ENCODE measurements at regions not wholly inside any gene's neighbourhood (a gene's known extent, or its start where the extent isn't known, plus 50 kb on each side); places are given as distances from the start of the nearest gene placed in this dataset.
"Not testable (repeated sequence)": the region's sequence is repeated elsewhere in the genome, so short reads cannot be mapped to it uniquely, and the experiment has no call there.

GRCh38 chr9:39611449-39612231 lies 256.2 kb downstream of the SPATA31A1 start:
- TF ChIP-seq CTCF (IDR thresholded peaks at IDR 0.05; ENCODE audit: low read depth, low read length, poor library complexity, severe bottlenecking); EZH2phosphoT487 (IDR thresholded peaks at IDR 0.05; ENCODE audit: borderline replicate concordance, low read length): not testable (repeated sequence)
